ENCODE measurements at regions not wholly inside any gene's neighbourhood (a gene's known extent, or its start where the extent isn't known, plus 50 kb on each side); places are given as distances from the start of the nearest gene placed in this dataset.

- TF ChIP-seq CTCF (IDR thresholded peaks at IDR 0.05) (no peak), POLR2A (IDR thresholded peaks at IDR 0.05) (no peak)
These were observed 136.8 kb downstream of the ESM1 start for GRCh38 chr5:54848581-54848980.

Measured in Peyer's patch (tissue), 4 donors.